Endothelial cell of umbilical vein (primary cell): ENCODE measurements at regions not wholly inside any gene's neighbourhood (a gene's known extent, or its start where the extent isn't known, plus 50 kb on each side); places are given as distances from the start of the nearest gene placed in this dataset.

ENCODE experiments used
- CTCF ChIP-seq, 2 donors: IDR thresholded peaks; 1 replicate in 1 of 2; 2 replicates in 1 of 2; pipeline ENCODE4 v1.5.1; 2011; ENCODE audit warnings: low read length in 2 of 2, mild to moderate bottlenecking in 2 of 2, moderate library complexity in 2 of 2, control low read depth in 1 of 2, inconsistent platforms in 1 of 2, low read depth in 1 of 2; ENCODE audit not compliant: insufficient read depth in 1 of 2; ENCODE audit errors: extremely low read depth in 1 of 2
- EZH2 ChIP-seq: IDR thresholded peaks from 2 replicates; pipeline ENCODE4 v1.6.1; 2012; ENCODE audit warnings: borderline replicate concordance, low read depth, mild to moderate bottlenecking, moderate library complexity, low read length, inconsistent platforms; ENCODE audit not compliant: severe bottlenecking
- FOS ChIP-seq: IDR thresholded peaks from 2 replicates; pipeline ENCODE4 v1.6.1; 2011; ENCODE audit warnings: mild to moderate bottlenecking, low read length, moderate library complexity, borderline replicate concordance; ENCODE audit not compliant: insufficient read depth
- MAX ChIP-seq: IDR thresholded peaks from 2 replicates; pipeline ENCODE4 v1.6.1; 2011; ENCODE audit not compliant: insufficient read depth, insufficient read length
- MYC ChIP-seq: IDR thresholded peaks from one replicate; pipeline ENCODE4 v1.6.1; 2011; ENCODE audit warnings: mild to moderate bottlenecking, low read depth, low read length
- POLR2A ChIP-seq: IDR thresholded peaks from 2 replicates; pipeline ENCODE4 v1.6.1; 2012; ENCODE audit warnings: low read depth, mild to moderate bottlenecking, control low read depth, low read length
- POLR2AphosphoS5 ChIP-seq: IDR thresholded peaks from 2 replicates; pipeline ENCODE4 v1.6.1; 2012; ENCODE audit warnings: low read depth, mild to moderate bottlenecking, control low read depth, low read length, moderate library complexity; ENCODE audit not compliant: insufficient read depth

- TF ChIP-seq CTCF (IDR thresholded peaks at IDR 0.05; ENCODE audit: extremely low read depth in 1 of 2, insufficient read depth in 1 of 2, low read depth in 1 of 2, low read length in 2 of 2) (no peak), POLR2A (no peak), EZH2 (no peak), MYC (no peak), POLR2AphosphoS5 (no peak), MAX (no peak), FOS (no peak)
Observed at GRCh38 chr10:28905371-28905770, 228.1 kb downstream of the BAMBI start.
